GM21717 (cell line): ENCODE measurements at regions not wholly inside any gene's neighbourhood (a gene's known extent, or its start where the extent isn't known, plus 50 kb on each side); places are given as distances from the start of the nearest gene placed in this dataset.

ENCODE experiments used
- ATAC-seq: cut with Tn5 transposase; IDR thresholded peaks from one replicate; pipeline ENCODE4 v1.9.1; 2021; ENCODE audit warnings: mild to moderate bottlenecking, moderate library complexity; ENCODE audit not compliant: unreplicated experiment

GRCh38 chr11:29373725-29374124, 643.1 kb downstream of the KCNA4 start:
- no peak for ATAC-seq

GRCh38 chr11:29368126-29368525, 648.7 kb downstream of the KCNA4 start:
- ATAC-seq: no peak

- no peak for ATAC-seq
These were observed 652.8 kb downstream of the KCNA4 start for GRCh38 chr11:29364006-29364405.

- ATAC-seq: no peak
These were observed 655.5 kb downstream of the KCNA4 start for GRCh38 chr11:29361369-29361768.

GRCh38 chr11:29353833-29354232, 663.0 kb downstream of the KCNA4 start:
- ATAC-seq: no peak

GRCh38 chr11:29352273-29352795, 664.5 kb downstream of the KCNA4 start:
- ATAC-seq: no peak

- no peak for ATAC-seq
These were observed 665.4 kb downstream of the KCNA4 start for GRCh38 chr11:29351301-29351873.

- peak; percentile 98 for ATAC-seq
These were observed 673.1 kb downstream of the KCNA4 start for GRCh38 chr11:29343465-29344333.

GRCh38 chr11:29336727-29337575, 679.9 kb downstream of the KCNA4 start:
- ATAC-seq: no peak

- no peak for ATAC-seq
These were observed 682.1 kb downstream of the KCNA4 start for GRCh38 chr11:29334776-29335130.

GRCh38 chr11:29333993-29334775, 682.6 kb downstream of the KCNA4 start:
- peak; percentile 84 for ATAC-seq

- no peak for ATAC-seq
These were observed 685.3 kb downstream of the KCNA4 start for GRCh38 chr11:29331451-29332010.

GRCh38 chr11:29328961-29329441, 687.8 kb downstream of the KCNA4 start:
- peak; percentile 50 for ATAC-seq

- ATAC-seq: no peak
These were observed 688.9 kb downstream of the KCNA4 start for GRCh38 chr11:29327891-29328290.

GRCh38 chr11:29326757-29327156, 690.1 kb downstream of the KCNA4 start:
- no peak for ATAC-seq

- no peak for ATAC-seq
These were observed 692.5 kb downstream of the KCNA4 start for GRCh38 chr11:29324328-29324727.

- no peak for ATAC-seq
These were observed 695.3 kb downstream of the KCNA4 start for GRCh38 chr11:29321293-29322132.

GRCh38 chr11:29320196-29320595, 696.6 kb downstream of the KCNA4 start:
- no peak for ATAC-seq

- ATAC-seq: no peak
These were observed 697.6 kb downstream of the KCNA4 start for GRCh38 chr11:29319210-29319609.
